ENCODE measurements at regions not wholly inside any gene's neighbourhood (a gene's known extent, or its start where the extent isn't known, plus 50 kb on each side); places are given as distances from the start of the nearest gene placed in this dataset.

GRCh38 chr1:58256041-58256440 is 290.5 kb downstream of the OMA1 start:
- no peaks in the 10 kb centered on the region for H3K36me3 ChIP-seq (ENCODE audit: control insufficient read depth, insufficient read depth, low read length)
- ATAC-seq (no peak), DNase-seq (ENCODE audit: extremely low read depth in 1 of 4, low spot score in 3 of 4) (no peak), FAIRE-seq (no peak)
- no peak overlapping the region for H3K27ac ChIP-seq (ENCODE audit: extremely low read depth, low read depth, low read length)
- no peaks in the 10 kb centered on the region for H3K79me2 ChIP-seq (ENCODE audit: control insufficient read depth, insufficient read depth, low read length)
- no peaks in the 10 kb centered on the region for H3K9me1 ChIP-seq (ENCODE audit: control insufficient read depth, insufficient read depth, low read length)
- 0% methylated on average over 10 of the region's 10 CpGs for WGBS (ENCODE audit: insufficient coverage, low coverage, missing lambda C conversion rate)
- no peak overlapping the region for H3K4me3 ChIP-seq
- ChIA-PET CTCF (ENCODE audit: low intra/inter-chr PET ratio) (interaction anchor here (0.6 kb wide), 1 partner anchor 258 kb away, joined by 3 read pairs; no protein-coding TSS in a partner anchor), POLR2A (interaction anchor here (0.7 kb wide), 1 partner anchor 1362 kb away, joined by 3 read pairs; no protein-coding TSS in a partner anchor)
- H2AFZ ChIP-seq (ENCODE audit: low read depth, low read length): no peak overlapping the region
- no peaks in the 10 kb centered on the region; a peak in 1 of 5 replicates for H3K27me3 ChIP-seq (ENCODE audit: control insufficient read depth in 2 of 2, insufficient read depth in 2 of 2, low read length in 2 of 2)
- intact Hi-C loops (cut with micrococcal nuclease) (no loop called here), in situ Hi-C loops (cut with MboI) (no loop called here)
- no peak overlapping the region for H3K4me2 ChIP-seq (ENCODE audit: insufficient read depth, low read length)
- H3K4me1 ChIP-seq (replicated peaks in 1 of 2; ENCODE audit: control insufficient read depth in 2 of 2, insufficient read depth in 2 of 2, low read length in 2 of 2): no peaks in the 10 kb centered on the region
- TF ChIP-seq SNIP1 (IDR thresholded peaks at IDR 0.05; ENCODE audit: low read depth) (no peak), E2F3 (CRISPR knock-in tag; IDR thresholded peaks at IDR 0.05) (no peak), NCOA2 (IDR thresholded peaks at IDR 0.05; ENCODE audit: partially characterized antibody in 2 of 2) (no peak), RAD21 (CRISPR knock-in tag; conservative IDR thresholded peaks at IDR 0.05 in 1 of 2, IDR thresholded peaks at IDR 0.05 in 1 of 2) (no peak), KLF10 (CRISPR knock-in tag; IDR thresholded peaks at IDR 0.05) (no peak)
- no peaks in the 10 kb centered on the region; the same call in 1 of the 2 replicates for H4K20me1 ChIP-seq (replicated peaks; ENCODE audit: control insufficient read depth, insufficient read depth, low read length)
- no TSS peak for BruUV-seq (replicated peaks)
- no peaks in the 10 kb centered on the region for H3K9me3 ChIP-seq (replicated peaks; ENCODE audit: control insufficient read depth, insufficient read depth, low read depth, low read length)
- H3K9ac ChIP-seq (ENCODE audit: insufficient read depth in 1 of 2, low read depth in 2 of 2, low read length in 2 of 2): no peak overlapping the region

DNA sequence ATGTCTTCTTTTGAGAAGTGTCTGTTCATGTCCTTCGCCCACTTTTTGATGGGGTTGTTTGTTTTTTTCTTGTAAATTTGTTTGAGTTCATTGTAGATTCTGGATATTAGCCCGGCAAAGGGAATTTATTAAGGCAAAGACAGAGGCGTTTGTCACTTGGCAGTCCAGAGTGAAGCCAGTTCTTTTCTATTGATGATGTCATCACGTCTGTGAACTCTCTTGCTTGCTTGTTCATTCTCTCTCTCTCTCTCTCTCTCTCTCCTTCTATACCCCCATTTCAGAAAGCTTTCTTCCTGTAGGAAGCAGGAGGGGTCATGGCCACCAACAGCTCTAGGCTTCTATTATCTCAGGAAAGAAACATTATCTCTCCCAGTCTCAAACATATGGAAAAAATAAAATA is 291.3 kb downstream of the OMA1 start:
- FAIRE-seq (no peak), DNase-seq (ENCODE audit: extremely low read depth in 1 of 4, low spot score in 3 of 4) (no peak), ATAC-seq (no peak)
- ChIA-PET POLR2A (interaction anchor here (0.7 kb wide), 1 partner anchor 1361 kb away, joined by 3 read pairs; no protein-coding TSS in a partner anchor), CTCF (ENCODE audit: low intra/inter-chr PET ratio) (interaction anchor here (0.6 kb wide), 1 partner anchor 257 kb away, joined by 3 read pairs; no protein-coding TSS in a partner anchor)
- no peaks in the 10 kb centered on the region for H3K36me3 ChIP-seq (ENCODE audit: control insufficient read depth, insufficient read depth, low read length)
- H3K9me1 ChIP-seq (ENCODE audit: control insufficient read depth, insufficient read depth, low read length): no peaks in the 10 kb centered on the region
- H2AFZ ChIP-seq (ENCODE audit: low read depth, low read length): no peak overlapping the region
- TF ChIP-seq HINFP (tag; conservative IDR thresholded peaks at IDR 0.05; ENCODE audit: low read depth): no peak
- TF ChIP-seq, protein P1, sequence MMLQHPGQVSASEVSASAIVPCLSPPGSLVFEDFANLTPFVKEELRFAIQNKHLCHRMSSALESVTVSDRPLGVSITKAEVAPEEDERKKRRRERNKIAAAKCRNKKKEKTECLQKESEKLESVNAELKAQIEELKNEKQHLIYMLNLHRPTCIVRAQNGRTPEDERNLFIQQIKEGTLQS (IDR thresholded peaks at IDR 0.05): peak; percentile 56
- TF ChIP-seq, protein P1 (CRISPR knock-in tag; conservative IDR thresholded peaks at IDR 0.05): no peak
- no peak for TF ChIP-seq MIER1 (IDR thresholded peaks at IDR 0.05; ENCODE audit: low read depth)
- no peak overlapping the region for H3K27ac ChIP-seq (ENCODE audit: extremely low read depth, low read depth, low read length)
- in situ Hi-C loops (cut with MboI) (no loop called here), intact Hi-C loops (cut with micrococcal nuclease) (no loop called here)
- no peak overlapping the region for H3K4me2 ChIP-seq (ENCODE audit: insufficient read depth, low read length)
- H3K9me3 ChIP-seq (replicated peaks; ENCODE audit: control insufficient read depth, insufficient read depth, low read depth, low read length): no peaks in the 10 kb centered on the region
- H3K4me3 ChIP-seq: no peak overlapping the region
- peaks cover 0 to under 1% of the 10 kb centered on the region in 2 experiments; a peak in 1 of 5 replicates for H3K4me1 ChIP-seq (replicated peaks in 1 of 2; ENCODE audit: control insufficient read depth in 2 of 2, insufficient read depth in 2 of 2, low read length in 2 of 2)
- 4% methylated on average over 3 of the region's 4 CpGs for WGBS (ENCODE audit: insufficient coverage, low coverage, missing lambda C conversion rate)
- H3K79me2 ChIP-seq (ENCODE audit: control insufficient read depth, insufficient read depth, low read length): no peaks in the 10 kb centered on the region
- H3K27me3 ChIP-seq (ENCODE audit: control insufficient read depth in 2 of 2, insufficient read depth in 2 of 2, low read length in 2 of 2): peaks cover 4 to 8% of the 10 kb centered on the region in 2 experiments; a peak in 3 of 5 replicates
- no peak overlapping the region for H3K9ac ChIP-seq (ENCODE audit: insufficient read depth in 1 of 2, low read depth in 2 of 2, low read length in 2 of 2)
- H4K20me1 ChIP-seq (replicated peaks; ENCODE audit: control insufficient read depth, insufficient read depth, low read length): no peaks in the 10 kb centered on the region; the same call in 1 of the 2 replicates
- BruUV-seq (replicated peaks): no TSS peak

All from K562 (cell line).